22Rv1 (cell line): ENCODE measurements at regions not wholly inside any gene's neighbourhood (a gene's known extent, or its start where the extent isn't known, plus 50 kb on each side); places are given as distances from the start of the nearest gene placed in this dataset.

Source experiments
- ZFX ChIP-seq: fragments of 450-650 bp; IDR thresholded peaks from 2 replicates; pipeline ENCODE4 v1.6.1; 2017; ENCODE audit warnings: antibody characterized with exemption, borderline replicate concordance
- TF ChIP-seq, protein P1 (sequence below): fragments of 450-650 bp; IDR thresholded peaks from 2 replicates; pipeline ENCODE4 v1.5.1; 2017; ENCODE audit warnings: mild to moderate bottlenecking

DNA sequence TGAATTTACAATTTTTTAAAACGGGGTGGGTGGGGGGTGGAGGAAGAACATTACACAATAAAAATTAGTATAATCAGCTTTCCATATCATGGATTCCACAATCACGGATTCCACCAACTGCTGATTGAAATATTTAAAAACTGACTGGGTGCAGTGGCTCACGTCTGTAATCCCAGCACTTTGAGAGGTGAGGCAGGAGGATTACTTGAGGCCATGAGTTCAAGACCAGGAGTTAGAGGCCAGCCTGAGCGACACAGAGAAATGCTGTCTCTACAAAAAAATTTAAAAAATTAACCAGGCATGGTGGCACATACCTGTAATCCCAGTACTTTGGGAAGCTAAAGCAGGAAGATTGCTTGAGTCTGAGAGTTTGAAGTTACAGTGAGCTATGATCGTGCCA is 254.7 kb downstream of the ATG4C start:
- TF ChIP-seq, protein P1, sequence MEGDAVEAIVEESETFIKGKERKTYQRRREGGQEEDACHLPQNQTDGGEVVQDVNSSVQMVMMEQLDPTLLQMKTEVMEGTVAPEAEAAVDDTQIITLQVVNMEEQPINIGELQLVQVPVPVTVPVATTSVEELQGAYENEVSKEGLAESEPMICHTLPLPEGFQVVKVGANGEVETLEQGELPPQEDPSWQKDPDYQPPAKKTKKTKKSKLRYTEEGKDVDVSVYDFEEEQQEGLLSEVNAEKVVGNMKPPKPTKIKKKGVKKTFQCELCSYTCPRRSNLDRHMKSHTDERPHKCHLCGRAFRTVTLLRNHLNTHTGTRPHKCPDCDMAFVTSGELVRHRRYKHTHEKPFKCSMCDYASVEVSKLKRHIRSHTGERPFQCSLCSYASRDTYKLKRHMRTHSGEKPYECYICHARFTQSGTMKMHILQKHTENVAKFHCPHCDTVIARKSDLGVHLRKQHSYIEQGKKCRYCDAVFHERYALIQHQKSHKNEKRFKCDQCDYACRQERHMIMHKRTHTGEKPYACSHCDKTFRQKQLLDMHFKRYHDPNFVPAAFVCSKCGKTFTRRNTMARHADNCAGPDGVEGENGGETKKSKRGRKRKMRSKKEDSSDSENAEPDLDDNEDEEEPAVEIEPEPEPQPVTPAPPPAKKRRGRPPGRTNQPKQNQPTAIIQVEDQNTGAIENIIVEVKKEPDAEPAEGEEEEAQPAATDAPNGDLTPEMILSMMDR, result no peak
- no peak for TF ChIP-seq ZFX
